Fibroblast of skin of back (primary cell): ENCODE measurements at regions not wholly inside any gene's neighbourhood (a gene's known extent, or its start where the extent isn't known, plus 50 kb on each side); places are given as distances from the start of the nearest gene placed in this dataset.

Source experiments
- DNase-seq: peaks from one replicate; pipeline ENCODE4 v3.0.0-alpha.2; 2013

DNA sequence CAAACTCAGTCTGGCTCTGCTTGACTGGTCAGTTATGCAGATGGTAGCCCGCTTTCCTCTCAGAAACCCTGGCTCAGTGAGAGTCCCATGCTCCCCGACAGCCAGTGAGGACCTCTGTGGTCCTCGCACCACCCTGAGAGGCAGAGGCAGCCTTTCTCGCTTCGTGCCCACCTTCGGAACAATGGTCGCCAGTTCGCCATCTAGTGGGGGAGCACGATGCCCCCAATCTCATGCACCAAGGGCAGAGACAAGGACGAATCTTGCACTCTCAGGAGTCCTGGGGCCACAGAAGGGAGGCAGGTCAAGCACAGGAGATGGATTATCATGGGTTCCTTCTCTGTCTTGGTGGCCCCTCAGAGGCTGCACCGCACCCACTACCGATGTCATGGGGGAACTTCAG lies 75.2 kb downstream of the RHCG start:
- no peak for DNase-seq

GRCh38 chr15:89419370-89419984 lies 76.9 kb downstream of the RHCG start:
- DNase-seq = peak; percentile 46

GRCh38 chr15:89417206-89417725 lies 79.1 kb downstream of the RHCG start:
- no peak for DNase-seq

- DNase-seq = peak; percentile 52
These were observed 79.8 kb downstream of the RHCG start for GRCh38 chr15:89416339-89417183.

DNA sequence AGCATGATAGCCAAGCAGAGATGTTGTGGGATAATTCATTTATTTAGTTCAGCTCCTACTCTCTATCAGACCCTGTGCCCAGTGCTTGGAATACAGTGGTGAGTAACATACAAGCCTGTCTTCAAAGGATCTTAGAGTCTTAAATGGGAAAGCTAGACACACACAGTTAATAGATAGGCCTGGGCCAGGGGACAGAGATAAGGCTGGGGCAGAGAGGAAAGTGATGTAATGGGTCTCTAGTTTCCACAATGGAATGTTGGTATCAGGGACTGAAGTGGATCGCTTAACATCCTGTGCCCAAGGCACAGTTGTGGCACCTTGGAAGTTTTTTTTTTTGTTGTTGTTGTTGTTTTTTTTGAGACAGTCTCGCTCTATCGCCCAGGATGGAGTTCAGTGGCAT lies 79.9 kb upstream of the POLG start:
- no peak for DNase-seq

DNA sequence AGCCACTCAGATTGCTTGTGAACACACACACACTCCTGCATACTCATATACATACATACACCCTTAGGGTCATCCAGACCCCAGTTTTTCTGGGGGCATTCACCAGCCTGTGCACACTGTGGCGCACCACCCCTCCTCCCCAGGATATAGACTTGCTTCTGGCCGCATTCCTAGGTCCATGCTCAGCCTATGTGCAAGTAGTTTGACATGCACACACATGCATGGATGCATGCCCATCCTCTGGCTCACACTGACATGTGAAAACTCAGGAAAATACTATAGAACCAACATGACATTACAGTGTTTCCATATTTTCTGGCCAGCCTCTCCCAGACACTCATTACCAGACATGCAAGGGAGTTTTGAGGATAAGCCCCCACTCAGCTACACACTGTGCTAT lies 79.3 kb upstream of the POLG start:
- no peak for DNase-seq

- DNase-seq = no peak
These were observed 78.3 kb upstream of the POLG start for GRCh38 chr15:89412905-89413411.

DNA sequence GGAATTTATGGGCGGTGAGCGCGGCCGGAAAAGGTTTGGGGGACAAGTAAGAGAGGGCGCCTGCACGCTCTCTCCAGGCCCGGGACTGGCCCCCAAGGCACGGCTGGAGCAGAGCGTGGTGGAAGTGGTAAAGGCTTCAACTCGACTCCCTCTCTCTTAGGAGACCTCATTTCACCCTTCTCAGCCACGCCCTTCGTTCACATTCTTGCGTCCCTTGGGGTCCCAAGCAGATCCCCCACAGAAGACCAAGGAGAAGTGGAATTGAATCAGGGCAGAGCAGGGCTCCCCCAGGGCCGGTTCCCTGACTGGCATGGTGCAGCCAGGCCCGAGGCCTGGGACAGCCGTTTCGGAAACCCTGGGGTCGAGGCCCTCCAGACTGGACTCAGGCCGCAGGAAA lies 75.4 kb upstream of the POLG start:
- no peak for DNase-seq

DNA sequence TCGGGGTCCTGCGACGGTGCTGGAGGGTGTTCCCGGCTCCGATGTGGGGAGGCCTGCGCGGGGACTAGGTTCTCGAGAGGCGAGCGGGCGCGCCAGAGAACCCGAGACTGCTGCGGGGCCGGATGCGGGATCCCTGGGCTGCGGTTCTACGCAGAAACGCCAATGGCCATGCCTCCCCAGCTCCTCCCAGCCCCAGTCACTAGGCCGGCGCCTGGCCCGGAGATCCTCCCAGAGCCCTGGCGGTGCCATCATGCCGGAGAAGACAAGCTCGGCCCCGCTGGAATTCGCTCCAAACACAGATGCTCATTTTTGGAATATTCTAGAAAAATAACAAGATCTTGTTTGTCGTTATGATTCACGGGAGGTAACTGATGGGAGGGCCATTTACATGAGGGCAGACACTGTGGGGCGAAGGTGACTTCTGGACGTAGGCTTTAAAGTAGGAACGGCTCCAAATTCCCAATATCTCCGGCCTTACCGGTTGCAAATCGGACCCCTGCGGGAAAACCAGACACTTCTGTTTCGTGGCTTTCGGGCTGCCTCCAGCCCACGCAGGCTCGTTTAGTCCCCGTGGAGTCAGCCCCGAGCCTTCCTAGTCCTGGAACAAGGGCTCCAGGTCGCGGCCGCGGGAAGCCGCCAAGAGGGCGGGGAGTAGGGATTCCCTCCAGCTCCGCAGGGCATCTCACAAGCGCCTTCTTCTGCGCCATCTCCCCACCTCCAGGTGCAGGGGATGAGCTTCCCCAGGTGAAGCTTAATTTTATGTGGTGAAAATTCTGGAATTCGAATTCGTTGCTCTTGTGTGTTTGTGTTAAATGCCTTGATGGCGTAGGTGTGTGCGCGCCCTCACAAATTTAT lies 74.8 kb upstream of the POLG start:
- DNase-seq = no peak

DNA sequence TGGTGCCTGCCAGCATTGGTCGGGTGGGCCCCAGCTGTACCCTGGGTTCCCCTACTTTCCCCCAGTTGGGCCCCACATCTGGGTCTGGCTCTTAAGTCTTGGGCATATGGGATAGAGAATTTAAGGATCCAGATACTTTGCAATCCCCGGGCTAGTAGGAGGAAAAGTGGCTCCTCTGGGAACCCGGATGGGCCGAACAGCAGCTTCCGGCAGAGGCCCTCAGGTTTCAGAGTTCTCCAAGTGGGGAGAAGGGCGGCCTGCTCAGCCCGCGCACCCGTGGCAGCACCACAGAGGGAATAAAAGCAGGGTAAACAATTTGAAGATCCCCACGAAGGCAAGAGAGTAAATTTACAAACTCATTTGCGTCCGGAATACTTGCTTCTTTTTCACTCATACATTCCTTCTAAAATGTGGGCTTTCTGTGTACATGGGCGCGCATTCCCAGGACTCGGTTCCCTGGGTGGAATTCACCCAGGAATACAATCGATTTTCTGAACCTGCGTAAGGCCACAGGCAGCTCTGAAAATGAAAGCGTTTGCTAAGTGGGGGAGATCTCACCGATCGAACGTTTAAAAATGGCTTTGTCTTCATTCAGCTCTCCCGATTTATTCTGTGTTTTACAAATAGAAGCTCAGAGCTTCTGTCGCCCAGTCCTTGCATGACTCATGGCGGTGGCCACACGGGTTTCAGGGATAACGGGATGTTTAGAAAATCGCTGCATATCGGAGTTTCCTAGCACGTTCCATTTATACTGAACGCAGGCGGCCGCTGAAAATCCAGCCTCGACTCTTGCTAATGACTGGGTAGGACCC lies 74.0 kb upstream of the POLG start:
- DNase-seq = peak; percentile 22

- DNase-seq = no peak
These were observed 72.5 kb upstream of the POLG start for GRCh38 chr15:89406940-89407607.

- DNase-seq = no peak
These were observed 71.8 kb upstream of the POLG start for GRCh38 chr15:89406218-89406939.

DNA sequence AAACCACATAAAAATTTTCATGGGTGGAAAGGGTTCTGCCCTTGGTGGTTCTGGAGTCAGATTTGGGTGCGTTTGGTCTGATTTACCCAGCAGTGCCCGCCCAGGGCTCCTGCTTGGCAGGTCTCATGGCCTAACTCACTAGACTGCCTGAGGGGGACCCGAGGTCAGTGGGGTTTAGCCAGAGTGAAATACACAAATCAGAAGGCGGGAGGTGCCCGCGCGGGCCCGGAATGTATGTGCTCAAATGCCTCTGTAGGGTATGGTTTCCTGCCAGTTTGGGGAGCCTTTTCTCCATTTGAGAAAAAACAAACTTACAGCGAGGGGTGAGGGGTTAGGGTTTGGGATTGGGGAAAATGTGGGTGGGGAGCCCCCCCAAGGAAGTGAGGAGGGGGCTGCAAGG lies 70.9 kb upstream of the POLG start:
- no peak for DNase-seq

- no peak for DNase-seq
These were observed 69.4 kb upstream of the POLG start for GRCh38 chr15:89404023-89404422.

GRCh38 chr15:89402518-89402805 lies 67.8 kb upstream of the POLG start:
- DNase-seq = no peak

GRCh38 chr15:89401631-89402517 lies 67.2 kb upstream of the POLG start:
- peak; percentile 53 for DNase-seq

GRCh38 chr15:89400782-89401545 lies 66.3 kb upstream of the POLG start:
- DNase-seq = no peak

- DNase-seq = no peak
These were observed 65.6 kb upstream of the POLG start for GRCh38 chr15:89400116-89400781.
